Testis (tissue), 2 donors: ENCODE measurements at regions not wholly inside any gene's neighbourhood (a gene's known extent, or its start where the extent isn't known, plus 50 kb on each side); places are given as distances from the start of the nearest gene placed in this dataset.

Source experiments
- DNase-seq: peaks from one replicate; pipeline ENCODE4 v3.0.0-alpha.2; 2019
- H3K27ac ChIP-seq, 2 donors: fragments of 200-600 bp; sonication (generic); one replicate each; pipeline ENCODE4 v1.5.1; 2019
- H3K27me3 ChIP-seq: fragments of 200-600 bp; sonication (generic); one replicate; pipeline ENCODE4 v1.5.1; 2019
- H3K36me3 ChIP-seq: fragments of 200-600 bp; sonication (generic); one replicate; pipeline ENCODE4 v1.5.1; 2017; ENCODE audit warnings: low read depth; ENCODE audit errors: missing control alignments
- H3K4me1 ChIP-seq: fragments of 200-600 bp; sonication (generic); one replicate; pipeline ENCODE4 v1.5.1; 2019
- H3K4me3 ChIP-seq, 2 donors: fragments of 200-600 bp; sonication (generic); one replicate each; pipeline ENCODE4 v1.5.1; 2017 to 2019
- H3K9me3 ChIP-seq: fragments of 200-600 bp; sonication (generic); one replicate; pipeline ENCODE4 v1.5.1; 2017
- CTCF ChIP-seq, 3 experiments: fragments of 450-650 bp in 2 of 3; fragments of 200-600 bp in 1 of 3; sonication (generic) in 1 of 3; IDR thresholded peaks; one replicate each; pipeline ENCODE4 v1.5.1; 2016 to 2019; ENCODE audit warnings: antibody characterized with exemption in 3 of 3, mild to moderate bottlenecking in 2 of 3, moderate library complexity in 1 of 3
- POLR2A ChIP-seq: fragments of 450-650 bp; IDR thresholded peaks from one replicate; pipeline ENCODE4 v1.6.1; 2017; ENCODE audit warnings: antibody characterized with exemption, mild to moderate bottlenecking, moderate library complexity
- WGBS, 2 donors: methylation state at CpG; one replicate each; pipeline ENCODE4 v1.1.5; 2018; 5-methylcytosine and 5-hydroxymethylcytosine counted together
- intact Hi-C: fragments of 100-400 bp; cut with DNase I; formaldehyde crosslinking; loops from one replicate; pipeline ENCODE4 v1.15.1; 2023; ENCODE audit warnings: low total_unique reads

DNA sequence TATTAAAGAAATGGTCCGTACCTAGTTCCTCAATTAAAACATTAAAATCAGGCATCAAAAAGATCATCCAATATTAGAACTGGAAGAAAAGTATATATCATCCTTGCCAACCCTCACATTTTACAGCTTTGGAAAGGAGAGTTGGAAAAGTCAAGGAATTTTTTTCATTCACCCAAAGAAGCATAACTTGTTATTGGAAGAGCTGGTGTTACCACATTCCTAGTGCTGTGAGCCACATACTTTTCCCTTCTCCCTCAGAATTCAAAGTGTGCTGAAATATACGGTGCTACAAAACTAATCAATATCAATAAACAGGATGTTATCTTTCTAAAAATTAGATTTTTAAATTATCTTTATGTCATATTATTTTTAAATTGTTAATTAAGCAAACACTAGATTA is 202.1 kb upstream of the FAT3 start:
- H3K4me1 ChIP-seq: no peaks in the 10 kb centered on the region
- H3K36me3 ChIP-seq: no peaks in the 10 kb centered on the region
- no peak overlapping the region for H3K4me3 ChIP-seq
- TF ChIP-seq CTCF (IDR thresholded peaks at IDR 0.05) (no peak), POLR2A (no peak)
- no peaks in the 10 kb centered on the region for H3K27me3 ChIP-seq
- DNase-seq: no peak
- no peak overlapping the region for H3K27ac ChIP-seq
- intact Hi-C loops: no loop called here
- H3K9me3 ChIP-seq: no peaks in the 10 kb centered on the region
- 88 to 89% methylated on average over 2 of the region's 2 CpGs for WGBS, 2 donors

DNA sequence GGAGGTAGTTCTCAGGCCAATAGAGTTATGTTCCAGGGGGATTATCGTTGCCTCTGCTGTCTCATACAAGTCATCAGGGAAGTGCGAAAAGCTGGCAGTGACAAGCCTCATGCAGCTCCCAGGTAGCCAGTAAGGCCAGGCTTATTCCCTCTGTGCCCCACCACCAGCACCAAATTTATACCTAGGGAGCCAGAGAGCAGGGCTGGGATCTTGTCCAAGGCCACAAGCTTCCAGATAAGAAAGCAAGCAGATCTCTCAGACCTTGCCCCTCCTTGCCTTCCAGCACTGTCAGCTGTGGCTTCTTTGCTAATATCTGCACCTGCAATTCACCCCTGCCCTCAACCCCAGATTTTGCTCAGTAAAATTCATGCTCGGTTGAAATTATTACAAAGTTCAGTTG is 206.3 kb upstream of the FAT3 start:
- Histone ChIP-seq H3K27ac (no peak overlapping the region), H3K36me3 (no peaks in the 10 kb centered on the region), H3K9me3 (no peaks in the 10 kb centered on the region), H3K4me1 (no peaks in the 10 kb centered on the region), H3K27me3 (no peaks in the 10 kb centered on the region), H3K4me3 (no peak overlapping the region)
- WGBS, 2 donors: 74 to 75% methylated on average over 3 of the region's 3 CpGs
- no peak for DNase-seq
- TF ChIP-seq CTCF (IDR thresholded peaks at IDR 0.05): no peak
- TF ChIP-seq POLR2A: no peak
- intact Hi-C loops: no loop called here

- Histone ChIP-seq H3K4me1 (no peaks in the 10 kb centered on the region), H3K27ac (no peak overlapping the region), H3K4me3 (no peak overlapping the region), H3K27me3 (no peaks in the 10 kb centered on the region), H3K9me3 (no peaks in the 10 kb centered on the region), H3K36me3 (no peaks in the 10 kb centered on the region)
- DNase-seq: no peak
- WGBS, 2 donors: 89 to 96% methylated on average over 1 of the region's 1 CpG
- intact Hi-C loops: no loop called here
- TF ChIP-seq CTCF (IDR thresholded peaks at IDR 0.05) (no peak), POLR2A (no peak)
These were observed 216.4 kb upstream of the FAT3 start for GRCh38 chr11:92008249-92008648.

DNA sequence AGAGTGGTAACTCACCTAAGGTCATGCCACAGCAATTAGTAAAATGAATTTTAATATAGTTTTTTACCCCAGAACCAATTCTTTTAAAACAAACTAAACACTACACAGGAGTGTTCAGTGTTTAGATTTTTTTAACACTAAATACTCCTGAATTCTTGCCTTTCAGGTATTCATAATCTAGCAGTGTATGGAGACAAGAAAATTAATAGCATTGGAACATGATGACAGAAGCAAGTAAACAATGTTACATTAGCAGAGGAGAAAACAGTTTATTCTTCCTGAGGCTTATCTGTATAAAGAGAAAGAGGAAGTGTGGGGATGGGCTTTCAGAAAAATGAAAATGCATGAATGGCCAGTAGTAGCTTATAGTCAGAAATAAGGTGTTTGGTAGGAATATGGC is 222.1 kb upstream of the FAT3 start:
- Histone ChIP-seq H3K27me3 (no peaks in the 10 kb centered on the region), H3K4me1 (no peaks in the 10 kb centered on the region), H3K36me3 (no peaks in the 10 kb centered on the region), H3K4me3 (no peak overlapping the region), H3K9me3 (no peaks in the 10 kb centered on the region), H3K27ac (no peak overlapping the region)
- no peak for DNase-seq
- intact Hi-C loops: no loop called here
- TF ChIP-seq CTCF (IDR thresholded peaks at IDR 0.05) (no peak), POLR2A (no peak)

DNA sequence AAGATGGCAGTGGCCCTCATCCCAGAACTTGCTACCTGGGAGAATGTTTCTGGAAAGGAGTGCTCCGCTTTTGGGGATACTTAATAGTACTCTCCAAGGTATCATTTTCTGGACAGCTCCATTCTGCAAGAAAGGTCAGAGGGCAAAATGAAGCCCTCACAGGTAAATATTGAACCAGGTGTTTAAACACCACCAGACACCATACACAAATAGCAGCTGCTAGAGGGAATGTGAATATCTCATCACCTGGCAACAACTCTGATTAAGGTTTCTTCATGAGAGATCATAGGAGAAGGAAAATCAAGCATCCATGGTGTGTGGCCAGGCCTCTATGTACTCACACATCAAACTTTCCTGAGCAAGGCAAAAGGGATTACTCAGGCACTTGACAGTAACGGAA is 226.1 kb upstream of the FAT3 start:
- TF ChIP-seq CTCF (IDR thresholded peaks at IDR 0.05) (no peak), POLR2A (no peak)
- DNase-seq: no peak
- Histone ChIP-seq H3K27ac (no peak overlapping the region), H3K4me3 (no peak overlapping the region), H3K9me3 (no peaks in the 10 kb centered on the region), H3K36me3 (no peaks in the 10 kb centered on the region), H3K27me3 (no peaks in the 10 kb centered on the region), H3K4me1 (no peaks in the 10 kb centered on the region)
- intact Hi-C loops: no loop called here
- WGBS, 2 donors: 96 to 98% methylated on average over 2 of the region's 2 CpGs
